Left lung (tissue), 4 donors: ENCODE measurements at regions not wholly inside any gene's neighbourhood (a gene's known extent, or its start where the extent isn't known, plus 50 kb on each side); places are given as distances from the start of the nearest gene placed in this dataset.

Source experiments
- ATAC-seq: fragments of 200-7000 bp; cut with Tn5 transposase; one replicate; pipeline ENCODE4 v1.9.1; 2020; ENCODE audit warnings: moderate library complexity
- DNase-seq, 4 donors: peaks; one replicate each; pipeline ENCODE4 v3.0.0-alpha.2; 2013 to 2020
- H3K27ac ChIP-seq, 2 donors: fragments of 200-600 bp; sonication (generic) in 1 of 2; one replicate each; pipeline versions ENCODE4 v1.5.0 to v1.8.0; 2020 to 2021
- H3K27me3 ChIP-seq, 2 donors: fragments of 200-600 bp; sonication (generic) in 1 of 2; one replicate each; pipeline versions ENCODE4 v1.5.0 to v1.8.0; 2020 to 2021
- H3K36me3 ChIP-seq, 2 donors: fragments of 200-600 bp; sonication (generic) in 1 of 2; one replicate each; pipeline versions ENCODE4 v1.5.0 to v1.8.0; 2020 to 2021
- H3K4me1 ChIP-seq, 2 donors: fragments of 200-600 bp; one replicate each; pipeline ENCODE4 v1.8.0; 2021
- H3K4me3 ChIP-seq, 2 donors: fragments of 200-600 bp; sonication (generic) in 1 of 2; one replicate each; pipeline versions ENCODE4 v1.5.0 to v1.8.0; 2020 to 2021; ENCODE audit warnings: mild to moderate bottlenecking in 1 of 2
- H3K9me3 ChIP-seq, 2 donors: fragments of 200-600 bp; sonication (generic) in 1 of 2; one replicate each; pipeline versions ENCODE4 v1.5.0 to v1.8.0; 2020 to 2021
- intact Hi-C, 2 donors: fragments of 100-400 bp; cut with DNase I; formaldehyde crosslinking; loops; one replicate each; pipeline versions ENCODE4 v1.11.2 to v1.14.2; 2022
- TF ChIP-seq, protein P1 (sequence below), 2 donors: fragments of 200-600 bp; sonication (generic) in 1 of 2; IDR thresholded peaks; one replicate each; pipeline versions ENCODE4 v1.5.0 to v1.8.0; 2021; ENCODE audit warnings: antibody characterized with exemption in 2 of 2
- donor health status: DM: no; HTN: yes; CAD: no.
- donor health status: DM: no; HTN: no; CAD: no.

DNA sequence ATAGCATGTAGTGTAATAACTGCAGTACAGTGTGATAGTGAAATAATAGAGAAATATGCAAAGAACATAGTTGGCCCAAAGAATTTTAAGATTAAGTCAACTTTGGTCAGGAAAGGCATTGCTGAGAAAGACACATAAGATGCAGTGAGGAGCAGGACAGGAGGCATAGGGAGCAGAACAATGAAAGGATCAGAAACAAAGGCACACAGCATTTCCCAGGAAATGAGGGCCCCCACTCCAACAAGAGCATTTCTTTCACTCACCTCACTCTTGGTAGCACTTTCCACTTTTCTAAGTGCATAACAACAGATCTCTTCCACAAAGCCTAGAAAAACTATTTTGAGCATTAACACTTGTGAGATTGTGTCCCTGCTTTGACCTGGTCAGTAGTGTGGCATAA is 238.4 kb upstream of the FAT3 start:
- H3K27me3 ChIP-seq = no peaks in the 10 kb centered on the region
- DNase-seq (no peak), ATAC-seq (no peak)
- TF ChIP-seq, protein P1, sequence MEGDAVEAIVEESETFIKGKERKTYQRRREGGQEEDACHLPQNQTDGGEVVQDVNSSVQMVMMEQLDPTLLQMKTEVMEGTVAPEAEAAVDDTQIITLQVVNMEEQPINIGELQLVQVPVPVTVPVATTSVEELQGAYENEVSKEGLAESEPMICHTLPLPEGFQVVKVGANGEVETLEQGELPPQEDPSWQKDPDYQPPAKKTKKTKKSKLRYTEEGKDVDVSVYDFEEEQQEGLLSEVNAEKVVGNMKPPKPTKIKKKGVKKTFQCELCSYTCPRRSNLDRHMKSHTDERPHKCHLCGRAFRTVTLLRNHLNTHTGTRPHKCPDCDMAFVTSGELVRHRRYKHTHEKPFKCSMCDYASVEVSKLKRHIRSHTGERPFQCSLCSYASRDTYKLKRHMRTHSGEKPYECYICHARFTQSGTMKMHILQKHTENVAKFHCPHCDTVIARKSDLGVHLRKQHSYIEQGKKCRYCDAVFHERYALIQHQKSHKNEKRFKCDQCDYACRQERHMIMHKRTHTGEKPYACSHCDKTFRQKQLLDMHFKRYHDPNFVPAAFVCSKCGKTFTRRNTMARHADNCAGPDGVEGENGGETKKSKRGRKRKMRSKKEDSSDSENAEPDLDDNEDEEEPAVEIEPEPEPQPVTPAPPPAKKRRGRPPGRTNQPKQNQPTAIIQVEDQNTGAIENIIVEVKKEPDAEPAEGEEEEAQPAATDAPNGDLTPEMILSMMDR (IDR thresholded peaks at IDR 0.05) = no peak
- H3K9me3 ChIP-seq = peaks cover 0 to 6% of the 10 kb centered on the region in 2 donors
- intact Hi-C loops = no loop called here
- no peak overlapping the region for H3K27ac ChIP-seq
- no peaks in the 10 kb centered on the region for H3K36me3 ChIP-seq
- H3K4me3 ChIP-seq = no peak overlapping the region
- no peaks in the 10 kb centered on the region for H3K4me1 ChIP-seq

DNA sequence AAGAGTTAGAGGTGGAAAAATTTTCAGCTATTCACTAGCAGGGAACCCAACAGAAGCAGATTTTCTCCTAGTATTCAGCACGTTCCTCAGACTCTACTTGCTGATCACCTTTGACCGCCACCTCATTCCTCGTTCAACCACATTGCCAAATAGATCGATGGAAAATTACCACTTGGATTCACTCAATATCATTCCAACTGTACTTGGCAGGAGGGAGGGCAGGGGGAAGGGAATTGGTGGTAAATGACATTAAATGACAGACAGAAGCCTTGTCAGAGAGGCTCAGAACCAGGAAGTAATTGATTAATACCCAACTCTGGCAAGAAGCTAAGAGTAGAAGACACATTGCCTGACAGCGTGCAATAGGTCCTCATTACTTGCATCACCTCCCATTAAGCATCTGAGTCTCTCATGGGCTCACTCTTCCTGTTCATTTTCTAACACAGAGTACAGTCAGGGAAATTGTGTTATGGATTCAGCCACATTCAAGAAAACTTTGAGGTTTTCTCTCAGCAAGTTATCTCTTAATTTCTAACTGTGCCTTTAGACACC is 240.5 kb upstream of the FAT3 start:
- DNase-seq (no peak), ATAC-seq (no peak)
- intact Hi-C loops = no loop called here

DNA sequence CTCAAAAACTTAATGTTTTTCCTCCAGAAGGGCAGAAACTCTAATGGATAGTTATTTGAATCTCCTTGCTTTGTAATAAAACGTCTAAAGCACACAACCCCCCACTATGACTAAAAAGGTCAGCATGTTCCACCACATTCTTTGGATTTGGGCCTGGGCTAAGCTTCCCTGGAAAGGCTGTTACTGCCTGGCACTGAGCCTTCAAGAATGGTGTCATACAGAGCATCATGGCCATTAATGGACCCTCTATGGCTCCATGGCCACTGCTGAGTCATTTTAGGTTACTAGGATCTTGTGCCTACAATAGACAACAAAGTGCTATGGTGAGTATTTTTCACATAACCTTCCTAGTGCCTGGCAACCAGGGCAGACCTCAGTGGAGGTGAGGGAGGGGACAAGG is 242.6 kb upstream of the FAT3 start:
- DNase-seq (peak in 1 of 4 donors; percentile 40), ATAC-seq (peak; percentile 73)
- Histone ChIP-seq H3K36me3 (no peaks in the 10 kb centered on the region), H3K9me3 (peaks cover 0 to 2% of the 10 kb centered on the region in 2 donors), H3K27me3 (no peaks in the 10 kb centered on the region), H3K27ac (no peak overlapping the region), H3K4me1 (no peaks in the 10 kb centered on the region), H3K4me3 (no peak overlapping the region)
- intact Hi-C loops = no loop called here
- TF ChIP-seq, protein P1 (IDR thresholded peaks at IDR 0.05) = no peak

More for the DNA sequence above, 240.5 kb upstream of the FAT3 start:
- Histone ChIP-seq H3K4me3 (no peak overlapping the region), H3K9me3 (peaks cover 0 to 6% of the 10 kb centered on the region in 2 donors), H3K36me3 (no peaks in the 10 kb centered on the region), H3K27me3 (no peaks in the 10 kb centered on the region), H3K4me1 (no peaks in the 10 kb centered on the region), H3K27ac (no peak overlapping the region)
- TF ChIP-seq, protein P1 (IDR thresholded peaks at IDR 0.05) = no peak

DNA sequence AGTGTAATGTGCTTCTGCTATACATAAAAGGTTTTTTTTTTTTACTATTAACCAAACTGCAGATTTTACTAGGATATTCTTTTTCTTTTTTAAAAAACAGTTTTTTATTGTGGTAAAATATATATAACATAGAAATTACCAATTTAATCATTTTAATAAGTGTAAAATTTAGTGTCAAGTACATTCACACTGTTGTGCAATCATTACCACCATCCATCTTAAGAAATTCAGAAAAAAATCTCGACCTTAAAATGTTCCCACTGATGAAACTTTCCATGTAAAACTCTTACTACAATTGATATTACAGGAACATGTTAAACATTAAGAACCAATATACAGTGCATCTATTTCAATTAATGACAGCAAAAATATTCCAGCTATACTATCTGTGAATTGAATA is 244.8 kb upstream of the FAT3 start:
- DNase-seq (no peak), ATAC-seq (no peak)
- TF ChIP-seq, protein P1 (IDR thresholded peaks at IDR 0.05) = no peak
- Histone ChIP-seq H3K9me3 (no peaks in the 10 kb centered on the region), H3K27ac (no peak overlapping the region), H3K4me1 (no peaks in the 10 kb centered on the region), H3K4me3 (no peak overlapping the region), H3K36me3 (no peaks in the 10 kb centered on the region), H3K27me3 (no peaks in the 10 kb centered on the region)
- intact Hi-C loops = no loop called here

DNA sequence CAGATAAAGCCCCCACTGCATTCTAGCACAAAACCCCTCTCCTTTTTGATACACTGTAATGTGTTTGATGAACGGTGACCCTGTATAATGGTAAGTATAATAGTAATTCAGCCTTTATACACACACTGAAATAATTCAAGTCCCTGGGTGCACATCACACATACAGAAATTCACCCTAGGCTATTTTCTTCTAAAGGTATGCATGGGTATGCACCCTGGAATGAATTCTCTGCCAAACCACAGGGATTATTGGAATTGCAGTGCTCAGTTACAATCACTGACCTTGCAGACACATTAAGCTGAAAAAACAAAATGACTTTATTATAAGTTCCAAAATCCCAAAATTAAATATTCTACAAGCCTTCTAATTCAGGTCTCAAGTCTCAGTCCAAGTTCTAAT is 245.9 kb upstream of the FAT3 start:
- H3K27me3 ChIP-seq = no peaks in the 10 kb centered on the region
- no peak overlapping the region for H3K4me3 ChIP-seq
- no peak overlapping the region for H3K27ac ChIP-seq
- intact Hi-C loops = no loop called here
- H3K4me1 ChIP-seq = no peaks in the 10 kb centered on the region
- H3K36me3 ChIP-seq = no peaks in the 10 kb centered on the region
- no peaks in the 10 kb centered on the region for H3K9me3 ChIP-seq
- no peak for ATAC-seq
- no peak for DNase-seq
- TF ChIP-seq, protein P1 (IDR thresholded peaks at IDR 0.05) = no peak
